ENCODE measurements at regions not wholly inside any gene's neighbourhood (a gene's known extent, or its start where the extent isn't known, plus 50 kb on each side); places are given as distances from the start of the nearest gene placed in this dataset.

DNA sequence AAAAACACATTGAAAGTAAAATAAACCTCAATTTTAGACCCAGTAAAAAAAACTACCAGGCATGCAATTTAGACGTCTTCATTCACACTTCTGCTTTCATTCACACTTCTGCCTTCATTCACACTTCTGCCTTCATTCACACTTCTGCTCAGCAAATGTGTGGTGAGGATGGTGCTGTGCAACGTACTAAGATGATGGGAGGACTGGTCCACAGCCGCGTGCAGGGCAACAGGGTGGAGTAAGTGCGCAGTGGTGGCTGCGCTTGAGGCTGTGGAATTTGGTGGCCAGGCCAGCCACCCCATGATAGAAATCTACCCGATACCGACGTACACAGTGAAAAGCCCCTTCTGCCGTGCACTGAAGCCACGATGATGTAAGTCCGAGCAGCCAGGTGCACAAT, 114.3 kb upstream of the CD93 start:
- TF ChIP-seq, protein P1, sequence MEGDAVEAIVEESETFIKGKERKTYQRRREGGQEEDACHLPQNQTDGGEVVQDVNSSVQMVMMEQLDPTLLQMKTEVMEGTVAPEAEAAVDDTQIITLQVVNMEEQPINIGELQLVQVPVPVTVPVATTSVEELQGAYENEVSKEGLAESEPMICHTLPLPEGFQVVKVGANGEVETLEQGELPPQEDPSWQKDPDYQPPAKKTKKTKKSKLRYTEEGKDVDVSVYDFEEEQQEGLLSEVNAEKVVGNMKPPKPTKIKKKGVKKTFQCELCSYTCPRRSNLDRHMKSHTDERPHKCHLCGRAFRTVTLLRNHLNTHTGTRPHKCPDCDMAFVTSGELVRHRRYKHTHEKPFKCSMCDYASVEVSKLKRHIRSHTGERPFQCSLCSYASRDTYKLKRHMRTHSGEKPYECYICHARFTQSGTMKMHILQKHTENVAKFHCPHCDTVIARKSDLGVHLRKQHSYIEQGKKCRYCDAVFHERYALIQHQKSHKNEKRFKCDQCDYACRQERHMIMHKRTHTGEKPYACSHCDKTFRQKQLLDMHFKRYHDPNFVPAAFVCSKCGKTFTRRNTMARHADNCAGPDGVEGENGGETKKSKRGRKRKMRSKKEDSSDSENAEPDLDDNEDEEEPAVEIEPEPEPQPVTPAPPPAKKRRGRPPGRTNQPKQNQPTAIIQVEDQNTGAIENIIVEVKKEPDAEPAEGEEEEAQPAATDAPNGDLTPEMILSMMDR (IDR thresholded peaks at IDR 0.05): no peak
- TF ChIP-seq EP300 (IDR thresholded peaks at IDR 0.05): no peak
- TF ChIP-seq POLR2A (IDR thresholded peaks at IDR 0.05): no peak
- TF ChIP-seq POLR2AphosphoS5 (IDR thresholded peaks at IDR 0.05): no peak
